Nephron (organoid): ENCODE measurements at regions not wholly inside any gene's neighbourhood (a gene's known extent, or its start where the extent isn't known, plus 50 kb on each side); places are given as distances from the start of the nearest gene placed in this dataset.
A peak's percentile ranks its signal among the peaks of the same experiment; 100 is the strongest.
"Not testable (repeated sequence)": the region's sequence is repeated elsewhere in the genome, so short reads cannot be mapped to it uniquely, and the experiment has no call there.

Source experiments
- H3K27ac Mint-ChIP-seq, 3 experiments: 2 replicates each; pipeline ENCODE4 v1.8.0; 2020; ENCODE audit warnings: mixed read lengths in 3 of 3, mild to moderate bottlenecking in 2 of 3, moderate library complexity in 1 of 3
- H3K27me3 Mint-ChIP-seq: 2 replicates; pipeline ENCODE4 v1.8.0; 2021; ENCODE audit warnings: low read depth, mild to moderate bottlenecking, moderate library complexity, mixed read lengths
- H3K36me3 Mint-ChIP-seq: 2 replicates; pipeline ENCODE4 v1.8.0; 2020; ENCODE audit warnings: low read depth, mixed read lengths
- H3K4me1 Mint-ChIP-seq: 2 replicates; pipeline ENCODE4 v1.8.0; 2020; ENCODE audit warnings: mixed read lengths
- H3K4me3 Mint-ChIP-seq, 3 experiments: 2 replicates each; pipeline ENCODE4 v1.8.0; 2020; ENCODE audit warnings: mild to moderate bottlenecking in 3 of 3, mixed read lengths in 3 of 3, moderate library complexity in 2 of 3
- H3K9me3 Mint-ChIP-seq: 2 replicates; pipeline ENCODE4 v1.8.0; 2020; ENCODE audit warnings: mixed read lengths
- CTCF ChIP-seq, 3 experiments: fragments of 200-600 bp; sonication (generic); IDR thresholded peaks; one replicate each; pipeline ENCODE4 v1.5.0; 2021; ENCODE audit warnings: antibody characterized with exemption in 3 of 3; ENCODE audit not compliant: unreplicated experiment in 3 of 3

GRCh38 chr10:6692856-6693255 lies 112.8 kb upstream of the PRKCQ start:
- TF ChIP-seq CTCF (IDR thresholded peaks at IDR 0.05; ENCODE audit: unreplicated experiment in 3 of 3), result no peak

GRCh38 chr10:6692103-6692502 lies 112.0 kb upstream of the PRKCQ start:
- Mint-ChIP-seq H3K4me1 (no peaks in the 10 kb centered on the region), H3K36me3 (no peaks in the 10 kb centered on the region), H3K9me3 (no peaks in the 10 kb centered on the region), H3K27me3 (peaks cover 37% of the 10 kb centered on the region), H3K27ac (no peak overlapping the region), H3K4me3 (no peak overlapping the region)
- no peak for TF ChIP-seq CTCF (IDR thresholded peaks at IDR 0.05; ENCODE audit: unreplicated experiment in 3 of 3)

More at GRCh38 chr10:6692856-6693255, 112.8 kb upstream of the PRKCQ start:
- H3K4me3 Mint-ChIP-seq, result no peak overlapping the region
- no peaks in the 10 kb centered on the region for H3K36me3 Mint-ChIP-seq
- H3K4me1 Mint-ChIP-seq, result no peaks in the 10 kb centered on the region
- no peaks in the 10 kb centered on the region for H3K9me3 Mint-ChIP-seq
- H3K27ac Mint-ChIP-seq, result no peak overlapping the region
- peaks cover 35% of the 10 kb centered on the region for H3K27me3 Mint-ChIP-seq

- peaks cover 2% of the 10 kb centered on the region for H3K9me3 Mint-ChIP-seq
- H3K36me3 Mint-ChIP-seq, result no peaks in the 10 kb centered on the region
- H3K4me1 Mint-ChIP-seq, result no peaks in the 10 kb centered on the region
- no peak overlapping the region for H3K27ac Mint-ChIP-seq
- no peak overlapping the region for H3K4me3 Mint-ChIP-seq
- H3K27me3 Mint-ChIP-seq, result peaks cover 36% of the 10 kb centered on the region
- no peak for TF ChIP-seq CTCF (IDR thresholded peaks at IDR 0.05; ENCODE audit: unreplicated experiment in 3 of 3)
Observed at GRCh38 chr10:6689036-6689435, 109.0 kb upstream of the PRKCQ start.

GRCh38 chr10:6680735-6681134 lies 100.7 kb upstream of the PRKCQ start:
- Mint-ChIP-seq H3K36me3 (no peaks in the 10 kb centered on the region), H3K27ac (no peak overlapping the region), H3K4me3 (no peak overlapping the region), H3K4me1 (no peaks in the 10 kb centered on the region), H3K27me3 (peaks cover 24% of the 10 kb centered on the region), H3K9me3 (peaks cover 2% of the 10 kb centered on the region)
- TF ChIP-seq CTCF (IDR thresholded peaks at IDR 0.05; ENCODE audit: unreplicated experiment in 3 of 3), result no peak

- Mint-ChIP-seq H3K9me3 (no peaks in the 10 kb centered on the region), H3K4me3 (no peak overlapping the region), H3K27ac (no peak overlapping the region), H3K4me1 (peaks cover 4% of the 10 kb centered on the region), H3K36me3 (no peaks in the 10 kb centered on the region), H3K27me3 (peaks cover 27% of the 10 kb centered on the region)
- TF ChIP-seq CTCF (IDR thresholded peaks at IDR 0.05; ENCODE audit: unreplicated experiment in 3 of 3), result no peak
Observed at GRCh38 chr10:6678956-6679355, 98.9 kb upstream of the PRKCQ start.

- TF ChIP-seq CTCF (IDR thresholded peaks at IDR 0.05; ENCODE audit: unreplicated experiment in 3 of 3), result peak; percentile 63 to 74 (median 70)
- Mint-ChIP-seq H3K9me3 (no peaks in the 10 kb centered on the region), H3K4me1 (peaks cover 4% of the 10 kb centered on the region), H3K4me3 (no peak overlapping the region), H3K27ac (no peak overlapping the region), H3K27me3 (peaks cover 27% of the 10 kb centered on the region), H3K36me3 (no peaks in the 10 kb centered on the region)
Observed at GRCh38 chr10:6678211-6678803, 98.2 kb upstream of the PRKCQ start.

- peaks cover 27% of the 10 kb centered on the region for H3K27me3 Mint-ChIP-seq
- H3K4me3 Mint-ChIP-seq, H3K9me3 Mint-ChIP-seq, H3K36me3 Mint-ChIP-seq, H3K27ac Mint-ChIP-seq, H3K4me1 Mint-ChIP-seq: not testable (repeated sequence)
Observed at GRCh38 chr10:6677129-6677528, 97.1 kb upstream of the PRKCQ start.
